ENCODE measurements at regions not wholly inside any gene's neighbourhood (a gene's known extent, or its start where the extent isn't known, plus 50 kb on each side); places are given as distances from the start of the nearest gene placed in this dataset.

DNA sequence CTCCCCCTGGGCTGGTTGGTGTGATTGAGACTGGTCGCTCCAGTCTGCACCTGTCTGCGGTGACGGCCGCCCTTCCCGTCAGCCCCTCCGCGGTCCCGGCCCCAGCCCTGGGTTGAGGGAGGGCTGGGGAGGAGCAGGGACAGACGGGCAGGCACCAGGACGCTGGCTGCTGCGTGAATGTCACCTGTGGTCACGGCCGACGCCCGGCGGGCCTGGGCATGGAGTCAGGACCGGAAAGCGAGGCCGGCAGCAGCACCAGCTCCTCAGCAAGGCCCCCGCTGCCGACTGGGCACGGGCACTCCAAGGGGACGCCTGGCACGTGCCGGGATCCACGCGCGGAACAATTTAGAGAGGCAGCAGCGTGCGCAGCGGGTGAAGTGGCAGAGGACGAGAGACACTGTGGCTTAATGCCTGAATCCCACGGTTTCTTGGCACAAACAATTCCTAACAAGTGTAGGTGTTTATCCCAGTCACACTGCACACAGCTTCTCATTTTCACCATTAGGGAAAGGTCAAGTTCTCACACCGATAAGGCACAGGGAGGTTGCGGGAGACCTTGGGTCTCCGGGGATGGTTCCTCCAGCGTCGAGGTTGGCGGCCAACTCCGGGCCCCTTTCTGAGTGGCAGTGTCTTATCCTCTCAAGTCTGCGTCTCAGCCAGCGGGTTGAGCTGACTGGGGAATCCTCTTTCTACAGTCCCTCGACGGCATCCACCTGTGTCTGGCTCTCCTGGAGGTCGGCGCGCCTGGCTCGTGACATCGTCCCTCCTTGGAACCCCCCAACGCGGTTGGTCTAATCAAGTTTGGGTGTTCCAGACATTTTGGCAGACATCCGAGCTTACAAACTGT, 66.4 kb upstream of the ADGRA1 start:
- peaks cover 0 to 24% of the 10 kb centered on the region in 2 donors for H3K27me3 ChIP-seq
- H3K9me3 ChIP-seq = no peaks in the 10 kb centered on the region
- H3K4me1 ChIP-seq = peaks cover 0 to 6% (median 0%) of the 10 kb centered on the region in 4 donors
- no peak overlapping the region for H3K27ac ChIP-seq
- TF ChIP-seq POLR2A (IDR thresholded peaks at IDR 0.05) (no peak), EP300 (IDR thresholded peaks at IDR 0.05) (no peak)
- TF ChIP-seq, protein P1, sequence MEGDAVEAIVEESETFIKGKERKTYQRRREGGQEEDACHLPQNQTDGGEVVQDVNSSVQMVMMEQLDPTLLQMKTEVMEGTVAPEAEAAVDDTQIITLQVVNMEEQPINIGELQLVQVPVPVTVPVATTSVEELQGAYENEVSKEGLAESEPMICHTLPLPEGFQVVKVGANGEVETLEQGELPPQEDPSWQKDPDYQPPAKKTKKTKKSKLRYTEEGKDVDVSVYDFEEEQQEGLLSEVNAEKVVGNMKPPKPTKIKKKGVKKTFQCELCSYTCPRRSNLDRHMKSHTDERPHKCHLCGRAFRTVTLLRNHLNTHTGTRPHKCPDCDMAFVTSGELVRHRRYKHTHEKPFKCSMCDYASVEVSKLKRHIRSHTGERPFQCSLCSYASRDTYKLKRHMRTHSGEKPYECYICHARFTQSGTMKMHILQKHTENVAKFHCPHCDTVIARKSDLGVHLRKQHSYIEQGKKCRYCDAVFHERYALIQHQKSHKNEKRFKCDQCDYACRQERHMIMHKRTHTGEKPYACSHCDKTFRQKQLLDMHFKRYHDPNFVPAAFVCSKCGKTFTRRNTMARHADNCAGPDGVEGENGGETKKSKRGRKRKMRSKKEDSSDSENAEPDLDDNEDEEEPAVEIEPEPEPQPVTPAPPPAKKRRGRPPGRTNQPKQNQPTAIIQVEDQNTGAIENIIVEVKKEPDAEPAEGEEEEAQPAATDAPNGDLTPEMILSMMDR (IDR thresholded peaks at IDR 0.05) = no peak
- 91 to 97% methylated on average over 47 to 52 of the region's 52 CpGs for WGBS, 2 donors
- H3K4me3 ChIP-seq = no peak overlapping the region
- H3K36me3 ChIP-seq = no peaks in the 10 kb centered on the region
- DNase-seq (ENCODE audit: low spot score in 2 of 2) = no peak

DNA sequence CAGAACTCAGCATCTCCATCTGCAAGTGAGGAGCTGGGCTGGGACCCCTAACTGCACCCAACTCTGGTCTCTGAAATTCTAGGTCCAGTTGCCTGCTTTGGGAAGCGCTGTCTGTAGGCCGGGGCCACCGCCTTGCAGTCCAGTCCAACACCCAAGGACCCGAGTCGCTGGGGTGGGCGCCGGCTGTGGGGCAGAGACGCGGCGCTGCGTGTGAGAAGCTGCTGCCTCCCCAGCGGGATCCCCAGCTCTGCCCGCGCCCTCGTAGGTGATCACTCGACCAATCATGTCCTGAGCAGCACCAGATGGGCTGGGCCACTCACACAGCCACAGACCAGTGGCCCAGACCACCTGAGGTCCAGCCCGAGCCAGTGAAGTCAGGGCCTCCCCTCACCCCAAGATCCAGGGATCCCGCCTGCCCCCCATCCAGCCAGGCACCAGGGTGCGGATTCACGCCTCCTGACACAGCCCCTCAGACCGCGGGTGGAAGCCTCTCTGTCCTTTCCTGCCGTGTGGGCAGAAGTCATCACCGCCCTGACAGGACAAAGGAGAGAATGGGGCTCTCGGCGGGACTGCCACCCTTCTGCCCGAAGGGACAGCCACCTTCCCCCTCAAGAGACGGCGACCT, 67.4 kb upstream of the ADGRA1 start:
- 84 to 85% methylated on average over 17 to 22 of the region's 29 CpGs for WGBS, 2 donors
- TF ChIP-seq, protein P1 (IDR thresholded peaks at IDR 0.05) = no peak
- TF ChIP-seq POLR2A (IDR thresholded peaks at IDR 0.05) (no peak), EP300 (IDR thresholded peaks at IDR 0.05) (no peak)
- peaks cover 0 to 15% of the 10 kb centered on the region in 2 donors for H3K27me3 ChIP-seq

DNA sequence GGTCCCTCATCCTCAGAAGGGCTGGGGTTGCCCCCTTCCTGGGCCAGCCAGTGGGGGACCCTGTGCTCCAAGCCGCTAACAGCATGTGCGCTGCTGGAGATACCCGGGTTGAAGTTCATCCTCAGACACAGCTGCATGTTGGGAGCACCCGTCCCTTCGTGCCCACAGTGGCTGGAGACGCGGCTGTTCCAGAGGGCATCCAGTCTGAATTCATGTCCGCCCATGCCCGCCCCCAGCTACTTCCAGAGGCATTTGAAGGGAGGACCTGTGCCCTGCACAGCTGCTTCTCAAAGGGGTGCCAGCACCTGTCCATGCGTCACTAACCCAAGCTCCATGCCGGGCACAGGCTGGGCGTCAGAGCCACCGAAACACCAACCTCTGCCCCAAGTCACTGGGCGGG, 68.1 kb upstream of the ADGRA1 start:
- Histone ChIP-seq H3K27ac (no peak overlapping the region), H3K9me3 (no peaks in the 10 kb centered on the region), H3K27me3 (peaks cover 0 to 11% of the 10 kb centered on the region in 2 donors), H3K4me1 (peaks cover 0 to 6% (median 0%) of the 10 kb centered on the region in 4 donors), H3K36me3 (no peaks in the 10 kb centered on the region), H3K4me3 (no peak overlapping the region)
- TF ChIP-seq, protein P1 (IDR thresholded peaks at IDR 0.05) = no peak
- no peak for TF ChIP-seq POLR2A (IDR thresholded peaks at IDR 0.05)
- TF ChIP-seq EP300 (IDR thresholded peaks at IDR 0.05) = no peak
- WGBS, 2 donors = 91 to 93% methylated on average over 12 to 13 of the region's 14 CpGs
- DNase-seq (ENCODE audit: low spot score in 2 of 2) = no peak

More for the DNA sequence above, 67.4 kb upstream of the ADGRA1 start:
- H3K4me1 ChIP-seq = peaks cover 0 to 6% (median 0%) of the 10 kb centered on the region in 4 donors
- H3K36me3 ChIP-seq = no peaks in the 10 kb centered on the region
- no peak overlapping the region for H3K4me3 ChIP-seq
- no peak for DNase-seq (ENCODE audit: low spot score in 2 of 2)
- H3K27ac ChIP-seq = no peak overlapping the region
- no peaks in the 10 kb centered on the region for H3K9me3 ChIP-seq

DNA sequence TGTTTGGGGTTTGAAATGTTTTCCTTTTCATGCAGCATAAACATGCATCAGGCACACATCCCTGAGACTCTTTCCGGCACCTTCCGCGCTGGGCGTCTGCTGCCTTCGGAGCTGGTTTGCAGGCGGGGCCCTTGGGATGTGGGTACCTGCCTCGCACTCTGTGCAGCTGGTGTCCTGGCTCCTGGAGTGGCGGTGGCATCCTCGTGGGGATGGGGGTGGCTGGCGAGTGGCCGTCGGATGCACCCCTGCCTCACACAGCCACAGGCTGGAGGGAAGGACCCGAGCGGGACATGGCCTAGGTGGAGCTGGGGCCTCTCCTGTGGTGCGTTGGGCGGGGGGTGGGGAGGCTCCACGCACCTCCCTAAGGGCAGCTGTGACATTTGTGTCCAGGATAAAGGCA, 68.5 kb upstream of the ADGRA1 start:
- no peak for DNase-seq (ENCODE audit: low spot score in 2 of 2)
- H3K9me3 ChIP-seq = no peaks in the 10 kb centered on the region
- peaks cover 0 to 6% of the 10 kb centered on the region in 2 donors for H3K27me3 ChIP-seq
- 84 to 85% methylated on average over 11 to 13 of the region's 17 CpGs for WGBS, 2 donors
- H3K4me3 ChIP-seq = no peak overlapping the region
- no peaks in the 10 kb centered on the region for H3K36me3 ChIP-seq
- TF ChIP-seq POLR2A (IDR thresholded peaks at IDR 0.05) (no peak), EP300 (IDR thresholded peaks at IDR 0.05) (no peak)
- TF ChIP-seq, protein P1 (IDR thresholded peaks at IDR 0.05) = no peak
- H3K27ac ChIP-seq = no peak overlapping the region
- peaks cover 0 to 6% (median 0%) of the 10 kb centered on the region in 4 donors for H3K4me1 ChIP-seq

DNA sequence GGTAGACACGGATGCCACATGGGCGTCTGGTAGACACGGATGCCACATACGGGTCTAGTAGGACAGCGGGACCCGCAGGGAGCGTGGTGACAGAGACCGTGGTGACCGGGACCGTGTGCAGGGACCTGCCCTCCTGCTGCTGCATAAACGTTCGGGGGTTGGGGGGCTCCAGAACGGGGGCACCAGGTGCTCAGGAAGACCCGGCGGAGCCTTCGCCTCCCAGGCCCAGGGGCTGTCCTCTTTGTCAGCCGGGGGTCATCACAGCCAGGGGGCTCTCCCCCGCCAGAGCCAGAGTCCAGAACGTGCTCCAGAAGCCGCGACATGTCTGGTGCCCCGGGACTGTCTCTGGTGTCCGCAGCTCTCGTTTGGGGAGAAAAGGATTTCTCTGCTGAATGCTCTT, 69.2 kb upstream of the ADGRA1 start:
- TF ChIP-seq EP300 (IDR thresholded peaks at IDR 0.05) (no peak), POLR2A (IDR thresholded peaks at IDR 0.05) (no peak)
- TF ChIP-seq, protein P1 (IDR thresholded peaks at IDR 0.05) = no peak
- peaks cover 0 to 6% of the 10 kb centered on the region in 2 donors for H3K27me3 ChIP-seq
- 83 to 84% methylated on average over 19 to 24 of the region's 24 CpGs for WGBS, 2 donors
- H3K9me3 ChIP-seq = no peaks in the 10 kb centered on the region
- no peak overlapping the region for H3K4me3 ChIP-seq
- no peak for DNase-seq (ENCODE audit: low spot score in 2 of 2)
- peaks cover 0 to 6% (median 0%) of the 10 kb centered on the region in 4 donors for H3K4me1 ChIP-seq
- no peak overlapping the region for H3K27ac ChIP-seq
- no peaks in the 10 kb centered on the region for H3K36me3 ChIP-seq
